ENCODE measurements at regions not wholly inside any gene's neighbourhood (a gene's known extent, or its start where the extent isn't known, plus 50 kb on each side); places are given as distances from the start of the nearest gene placed in this dataset.

DNA sequence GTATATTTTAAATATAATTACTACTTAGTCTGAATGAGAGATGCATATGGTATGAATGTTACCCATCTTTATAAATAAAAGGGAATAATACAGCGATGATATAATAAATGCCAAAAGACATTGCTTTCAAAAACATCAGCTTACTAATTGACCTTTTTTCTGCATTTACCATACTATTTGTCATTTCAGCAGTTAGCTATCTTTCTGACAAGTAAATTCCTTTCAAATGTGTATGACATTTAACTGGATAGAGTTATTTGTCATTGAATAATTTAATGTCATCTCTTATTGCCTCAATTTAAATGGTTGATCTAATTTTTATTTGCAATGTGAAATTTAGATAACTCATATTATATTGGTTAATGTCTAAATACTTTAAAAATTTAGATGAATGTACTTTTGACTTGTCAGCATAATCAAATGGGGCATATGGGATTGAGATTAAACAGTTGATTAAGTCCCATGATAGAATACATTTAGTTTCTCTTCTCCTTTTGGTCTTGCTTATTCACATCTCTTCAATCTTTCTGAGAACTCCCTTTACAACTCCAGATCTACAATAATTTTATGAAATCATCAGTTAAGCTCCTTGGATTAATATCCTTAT, 350.9 kb downstream of the PCDH18 start:
- FAIRE-seq (no peak), DNase-seq (ENCODE audit: insufficient read length, low spot score) (no peak)
- no peak for TF ChIP-seq POLR2A (IDR thresholded peaks at IDR 0.05; ENCODE audit: low read depth, low read length)

DNA sequence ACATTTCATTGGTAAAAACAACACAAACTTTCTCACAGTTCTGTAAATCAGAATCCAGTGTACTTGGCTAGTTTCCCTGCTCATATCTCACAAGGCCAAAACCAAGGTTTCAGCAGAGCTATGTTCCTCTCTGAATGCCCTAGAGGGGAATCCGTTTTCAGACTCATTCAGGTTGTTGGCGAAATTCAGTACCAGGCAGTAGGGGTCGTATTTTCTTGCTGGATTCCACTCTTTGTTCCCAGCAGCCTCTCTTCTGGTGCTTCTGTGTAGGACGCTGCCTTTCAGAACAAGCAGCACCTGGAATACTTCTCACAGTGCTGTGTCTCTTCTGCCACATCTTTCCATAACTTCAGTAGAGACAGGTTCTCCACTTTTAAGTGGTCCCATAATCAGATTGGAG, 351.9 kb downstream of the PCDH18 start:
- DNase-seq (ENCODE audit: insufficient read length, low spot score) (no peak), FAIRE-seq (no peak)
- TF ChIP-seq POLR2A (IDR thresholded peaks at IDR 0.05; ENCODE audit: low read depth, low read length), result no peak

DNA sequence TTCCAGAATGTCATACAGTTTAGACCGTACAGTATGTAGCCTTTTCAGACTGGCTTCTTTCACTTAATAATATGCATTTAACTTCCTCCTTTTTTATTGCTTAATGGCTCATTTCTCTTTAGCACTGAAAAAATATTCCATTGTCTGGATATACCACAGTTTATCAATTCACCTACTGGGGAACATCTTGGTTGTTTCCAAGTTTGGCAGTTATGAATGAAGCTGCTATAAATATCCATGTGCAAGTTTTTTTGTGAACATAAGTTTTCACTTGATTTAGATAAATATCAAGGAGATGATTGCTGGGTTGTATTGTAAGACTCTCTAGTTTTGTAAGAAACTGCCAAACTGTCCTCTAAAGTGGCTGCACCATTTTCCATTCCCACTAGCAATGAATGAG, 375.5 kb downstream of the PCDH18 start:
- TF ChIP-seq POLR2A (IDR thresholded peaks at IDR 0.05; ENCODE audit: low read depth, low read length), result no peak
- FAIRE-seq, result no peak

DNA sequence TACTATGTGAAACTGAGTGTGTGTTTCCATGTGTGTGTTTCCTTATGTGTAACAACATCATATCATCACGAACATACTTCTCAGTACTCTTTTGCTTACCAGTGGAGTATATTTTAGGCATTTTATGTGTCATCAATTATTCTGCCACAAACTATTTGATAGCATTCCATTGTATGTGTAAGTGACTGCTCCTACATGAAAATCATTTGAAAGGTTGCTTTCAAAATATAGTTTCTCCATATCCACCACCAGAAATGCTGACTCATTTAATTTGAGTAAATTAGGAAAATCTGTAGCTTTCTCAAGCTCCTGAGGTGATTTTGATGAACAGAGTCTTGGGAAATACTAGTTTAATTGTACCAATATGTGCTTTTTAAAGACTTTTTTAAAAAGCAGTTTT, 376.2 kb downstream of the PCDH18 start:
- FAIRE-seq (no peak), DNase-seq (ENCODE audit: insufficient read length, low spot score) (no peak)
- TF ChIP-seq POLR2A (IDR thresholded peaks at IDR 0.05; ENCODE audit: low read depth, low read length), result no peak

More for the DNA sequence above, 375.5 kb downstream of the PCDH18 start:
- DNase-seq (ENCODE audit: insufficient read length, low spot score), result no peak

DNA sequence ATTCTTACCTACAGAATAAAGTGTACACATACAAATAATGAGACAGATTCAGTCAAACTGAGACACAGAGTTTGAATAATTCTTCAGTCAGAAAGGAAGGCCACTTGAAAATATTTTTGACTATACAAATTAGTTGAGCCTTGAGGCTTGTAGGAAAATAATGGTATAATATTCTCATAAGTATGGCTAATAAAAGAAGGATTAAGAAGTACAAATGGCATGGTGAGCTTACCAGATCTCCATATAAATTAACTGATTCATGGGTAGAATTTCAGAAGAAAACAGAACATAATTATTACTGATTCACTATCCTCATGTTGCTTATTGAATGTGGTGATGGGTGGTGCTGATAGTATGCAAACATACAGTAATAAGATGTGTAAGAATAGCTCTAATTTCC, 401.1 kb downstream of the PCDH18 start:
- FAIRE-seq (no peak), DNase-seq (ENCODE audit: insufficient read length, low spot score) (no peak)
- no peak for TF ChIP-seq POLR2A (IDR thresholded peaks at IDR 0.05; ENCODE audit: low read depth, low read length)

DNA sequence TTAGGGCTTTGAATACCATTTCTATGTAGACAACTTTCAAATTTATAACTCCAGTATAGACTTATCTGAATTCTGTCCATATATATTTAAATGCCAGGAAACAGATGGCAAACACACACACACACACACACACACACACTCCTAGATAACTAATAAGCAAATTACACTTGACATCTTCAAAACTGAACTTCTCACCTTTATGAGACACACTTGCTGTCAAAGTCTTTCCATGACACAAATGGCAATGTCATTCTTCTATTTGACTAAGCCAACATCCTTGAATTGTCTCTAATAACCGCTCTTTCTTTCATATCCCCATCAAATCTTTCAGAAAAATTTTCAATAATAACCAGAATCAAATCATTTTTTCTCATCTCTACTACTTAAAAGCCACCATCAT, 402.4 kb downstream of the PCDH18 start:
- DNase-seq (ENCODE audit: insufficient read length, low spot score) (no peak), FAIRE-seq (no peak)
- no peak for TF ChIP-seq POLR2A (IDR thresholded peaks at IDR 0.05; ENCODE audit: low read depth, low read length)

DNA sequence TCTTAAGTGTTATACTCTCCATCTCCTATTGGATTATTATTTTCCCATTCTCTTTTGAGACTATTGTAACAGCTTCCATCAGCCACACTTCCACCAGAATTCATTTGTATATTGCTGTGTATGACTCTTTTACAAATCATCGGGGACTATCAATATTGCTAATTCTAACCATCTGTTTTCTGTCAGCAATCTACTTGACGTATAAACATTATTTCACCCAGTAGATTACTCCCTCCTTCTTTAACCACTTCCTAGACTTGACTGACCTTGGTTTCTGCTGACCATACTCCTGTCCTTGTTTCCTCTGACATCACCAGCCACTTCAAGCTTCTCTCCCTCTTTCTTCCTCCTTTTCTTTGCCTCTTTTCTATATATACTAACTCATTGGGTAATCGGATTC, 402.9 kb downstream of the PCDH18 start:
- DNase-seq (ENCODE audit: insufficient read length, low spot score), result no peak
- no peak for FAIRE-seq
- no peak for TF ChIP-seq POLR2A (IDR thresholded peaks at IDR 0.05; ENCODE audit: low read depth, low read length)

DNA sequence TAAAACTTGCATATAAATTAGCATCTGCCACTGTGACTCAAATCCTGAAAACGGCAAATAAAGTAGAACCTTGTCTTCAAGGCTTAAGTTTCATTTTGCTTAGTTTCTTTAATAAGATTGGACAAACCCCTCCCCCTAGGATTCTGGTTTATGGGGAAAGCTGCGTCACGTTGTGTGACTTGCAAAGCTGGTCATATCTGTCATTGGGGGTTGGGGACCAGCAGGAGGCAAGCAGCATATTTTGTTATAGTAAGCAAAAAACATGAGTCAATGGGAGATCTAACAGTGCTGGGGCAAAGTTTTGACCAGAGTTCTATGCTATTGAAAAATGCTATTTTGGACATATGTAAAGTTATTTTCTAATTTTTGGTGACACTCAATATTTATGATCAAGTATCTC, 407.3 kb downstream of the PCDH18 start:
- TF ChIP-seq POLR2A (IDR thresholded peaks at IDR 0.05; ENCODE audit: low read depth, low read length), result no peak
- FAIRE-seq (no peak), DNase-seq (ENCODE audit: insufficient read length, low spot score) (peak; percentile 0)

DNA sequence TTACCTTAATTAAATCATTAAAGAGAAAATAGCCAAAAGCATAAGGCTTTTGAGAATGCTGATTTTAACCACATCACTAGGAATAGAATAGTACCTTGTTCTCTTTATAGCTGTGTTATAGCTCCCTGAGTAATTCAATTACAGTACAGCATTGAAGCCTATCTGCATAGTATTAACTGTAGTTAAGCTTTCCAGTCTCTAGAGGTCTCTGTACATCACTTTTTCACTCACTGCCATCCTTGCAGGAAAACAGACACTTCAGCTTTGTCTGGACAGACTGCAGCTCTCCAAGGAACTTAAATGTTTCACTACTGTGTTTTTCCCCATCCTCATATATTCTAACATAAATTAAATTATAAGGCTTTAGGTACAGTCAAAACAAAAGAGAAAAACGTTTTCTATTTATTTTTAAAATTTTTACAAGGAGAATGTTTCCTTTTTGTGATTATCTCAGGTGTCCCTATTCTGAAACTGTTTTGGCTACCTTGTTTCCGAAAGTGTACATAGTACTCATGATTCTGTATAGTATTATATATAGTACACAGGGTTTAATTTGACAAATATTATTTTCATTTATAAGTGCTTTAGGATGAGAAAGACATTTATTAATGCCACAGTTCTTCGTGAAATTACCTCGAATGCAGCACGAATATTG, 407.9 kb downstream of the PCDH18 start:
- FAIRE-seq (peak; percentile 90), DNase-seq (ENCODE audit: insufficient read length, low spot score) (no peak)
- TF ChIP-seq POLR2A (IDR thresholded peaks at IDR 0.05; ENCODE audit: low read depth, low read length), result no peak

DNA sequence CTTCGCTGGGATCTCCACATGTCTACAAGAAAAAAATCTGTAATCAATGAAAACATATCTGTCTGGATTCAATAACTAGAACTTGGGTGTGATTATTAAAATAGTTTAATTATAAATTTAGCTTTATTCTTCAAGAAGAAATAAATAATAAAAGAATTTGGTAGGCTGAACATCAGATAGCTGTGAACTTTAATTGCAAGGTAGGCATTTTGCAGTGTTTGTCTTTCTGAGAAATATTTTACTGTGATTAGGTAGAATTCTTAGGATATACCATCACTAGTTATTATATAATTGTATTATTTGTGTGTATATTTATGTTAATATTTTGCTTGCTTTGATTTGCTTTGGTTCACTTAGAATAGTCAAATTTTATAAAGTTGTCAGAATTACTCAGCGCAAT, 409.4 kb downstream of the PCDH18 start:
- FAIRE-seq, result no peak
- DNase-seq (ENCODE audit: insufficient read length, low spot score), result no peak
- TF ChIP-seq POLR2A (IDR thresholded peaks at IDR 0.05; ENCODE audit: low read depth, low read length), result no peak

DNA sequence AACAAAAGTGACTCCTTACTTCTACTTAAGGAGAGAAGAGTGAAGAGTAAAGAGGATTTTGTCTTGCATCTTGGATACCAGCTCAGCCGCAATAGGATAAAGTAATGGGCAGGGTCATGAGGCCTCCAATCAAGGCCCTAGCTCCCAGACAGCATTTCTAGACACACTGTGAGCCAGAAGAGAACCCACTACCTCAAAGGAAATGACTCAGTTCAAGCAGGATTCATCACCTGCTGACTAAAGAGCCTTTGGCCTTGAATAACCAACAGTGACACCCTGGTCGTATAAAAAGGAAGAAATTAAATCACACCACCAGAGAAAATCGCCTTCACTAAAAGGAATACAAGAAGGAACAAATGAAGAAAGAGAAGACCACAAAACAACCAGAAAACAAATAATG, 416.1 kb downstream of the PCDH18 start:
- DNase-seq (ENCODE audit: insufficient read length, low spot score) (no peak), FAIRE-seq (no peak)
- TF ChIP-seq POLR2A (IDR thresholded peaks at IDR 0.05; ENCODE audit: low read depth, low read length), result no peak

DNA sequence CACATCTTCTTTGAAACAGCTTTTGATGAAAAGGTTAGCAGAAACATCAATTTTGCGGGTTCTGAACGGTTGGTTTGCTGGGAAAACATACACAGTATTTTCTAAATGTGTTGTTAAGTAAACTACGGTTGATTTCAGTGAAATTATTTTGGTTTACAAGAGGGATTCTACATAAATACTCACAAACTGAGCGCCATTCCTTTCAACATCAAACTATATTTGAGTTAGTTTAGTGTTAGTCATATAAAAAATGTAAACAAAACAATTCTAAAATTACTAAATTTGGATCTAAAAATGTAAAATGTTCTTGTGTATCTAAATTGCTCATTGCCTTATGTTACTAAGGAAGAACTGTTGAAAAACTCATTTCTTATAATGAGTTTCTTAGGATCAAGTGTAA, 425.6 kb downstream of the PCDH18 start:
- FAIRE-seq, result no peak
- no peak for DNase-seq (ENCODE audit: insufficient read length, low spot score)
- no peak for TF ChIP-seq POLR2A (IDR thresholded peaks at IDR 0.05; ENCODE audit: low read depth, low read length)

DNA sequence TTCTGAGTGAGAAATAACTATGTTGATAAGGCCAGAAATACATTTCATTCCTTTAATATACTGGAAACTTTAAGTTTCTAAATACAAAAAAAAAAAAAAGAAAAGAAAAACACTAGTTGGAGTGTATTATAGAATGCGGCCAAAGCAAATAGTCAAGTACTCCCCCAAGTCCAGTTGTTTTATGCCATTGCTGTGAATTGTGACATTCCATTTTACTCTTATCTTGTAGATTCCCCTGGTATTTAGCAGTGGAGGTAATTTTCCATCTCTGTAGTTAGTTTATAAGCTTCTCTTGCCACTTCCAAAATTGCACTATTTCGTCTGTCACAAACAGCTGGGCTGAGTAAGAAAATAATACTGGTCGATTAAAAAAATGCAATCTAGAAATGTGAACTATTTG, 426.0 kb downstream of the PCDH18 start:
- TF ChIP-seq POLR2A (IDR thresholded peaks at IDR 0.05; ENCODE audit: low read depth, low read length), result no peak

DNA sequence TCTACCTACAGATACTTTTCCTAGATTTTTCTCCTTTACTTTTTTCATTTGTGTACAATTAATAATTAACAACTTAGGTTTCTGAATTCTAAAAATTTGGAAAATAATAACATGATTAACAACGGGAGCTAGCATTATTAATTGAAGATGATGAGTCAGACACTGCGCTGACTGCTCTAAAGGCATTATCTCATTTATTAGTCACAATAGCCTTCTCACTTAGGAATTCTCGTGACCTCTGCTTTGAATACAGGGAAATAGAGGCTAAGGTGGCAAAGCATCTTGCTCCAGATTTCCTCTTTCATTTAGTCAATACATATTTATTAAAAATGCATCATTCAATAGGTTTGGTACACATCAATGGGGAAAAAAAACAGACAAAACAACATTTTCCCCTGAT, 441.3 kb downstream of the PCDH18 start:
- no peak for FAIRE-seq
- DNase-seq (ENCODE audit: insufficient read length, low spot score), result no peak
- TF ChIP-seq POLR2A (IDR thresholded peaks at IDR 0.05; ENCODE audit: low read depth, low read length), result no peak

More for the DNA sequence above, 426.0 kb downstream of the PCDH18 start:
- no peak for FAIRE-seq
- no peak for DNase-seq (ENCODE audit: insufficient read length, low spot score)

DNA sequence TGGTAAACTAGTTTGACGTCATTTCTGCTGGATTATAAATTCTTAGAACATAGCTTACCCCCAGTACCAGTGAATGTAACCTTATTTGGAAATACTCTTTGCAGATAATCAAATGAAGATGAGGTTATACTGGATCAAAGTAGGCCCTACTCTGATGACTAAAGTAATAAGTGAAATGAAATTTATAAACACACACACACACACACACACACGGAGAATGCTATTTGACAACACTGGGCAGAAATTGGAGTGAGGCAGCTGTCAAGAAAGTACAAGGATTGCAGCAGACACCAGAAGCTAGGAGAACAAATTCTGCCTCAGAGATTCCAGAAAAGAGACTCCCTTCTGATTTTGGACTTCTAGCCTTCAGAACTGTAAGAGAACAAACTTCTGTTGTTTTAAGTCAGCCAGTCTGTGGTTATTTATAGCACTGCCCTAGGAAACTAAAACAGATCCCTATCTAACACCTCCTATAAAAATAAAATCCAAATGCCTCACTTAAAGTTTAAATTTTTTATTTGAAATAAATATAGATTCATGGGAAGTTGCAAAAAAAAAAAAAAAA, 448.6 kb downstream of the PCDH18 start:
- FAIRE-seq, result no peak
- DNase-seq (ENCODE audit: insufficient read length, low spot score), result no peak
- no peak for TF ChIP-seq POLR2A (IDR thresholded peaks at IDR 0.05; ENCODE audit: low read depth, low read length)

All from H54 (cell line).